Sigmoid colon (tissue), 4 donors: ENCODE measurements at regions not wholly inside any gene's neighbourhood (a gene's known extent, or its start where the extent isn't known, plus 50 kb on each side); places are given as distances from the start of the nearest gene placed in this dataset.

Source experiments
- CTCF ChIP-seq, 4 experiments: fragments of 450-650 bp in 3 of 4; fragments of 200-600 bp in 1 of 4; IDR thresholded peaks; one replicate each; pipeline ENCODE4 v1.5.1; 2016 to 2019; ENCODE audit warnings: antibody characterized with exemption in 4 of 4, mild to moderate bottlenecking in 3 of 4, moderate library complexity in 2 of 4
- EP300 ChIP-seq, 4 donors: sonication (generic); formaldehyde crosslinking; IDR thresholded peaks; one replicate each; pipeline ENCODE4 v1.6.1; 2017; ENCODE audit warnings: antibody characterized with exemption in 4 of 4
- POLR2A ChIP-seq, 2 donors: fragments of 450-650 bp; IDR thresholded peaks; one replicate each; pipeline ENCODE4 v1.6.1; 2016; ENCODE audit warnings: antibody characterized with exemption in 2 of 2, mild to moderate bottlenecking in 2 of 2, moderate library complexity in 2 of 2
- POLR2AphosphoS5 ChIP-seq, 4 donors: sonication (generic); formaldehyde crosslinking; IDR thresholded peaks; one replicate each; pipeline ENCODE4 v1.6.1; 2017; ENCODE audit warnings: antibody characterized with exemption in 4 of 4

- TF ChIP-seq CTCF (IDR thresholded peaks at IDR 0.05) (no peak), POLR2A (IDR thresholded peaks at IDR 0.05) (no peak), EP300 (IDR thresholded peaks at IDR 0.05) (no peak), POLR2AphosphoS5 (IDR thresholded peaks at IDR 0.05) (no peak)
Measured at GRCh38 chr10:83953589-83953988, 185.7 kb upstream of the GHITM start.
